GM18505 (cell line): ENCODE measurements at regions not wholly inside any gene's neighbourhood (a gene's known extent, or its start where the extent isn't known, plus 50 kb on each side); places are given as distances from the start of the nearest gene placed in this dataset.

Experiments
- ATAC-seq: cut with Tn5 transposase; IDR thresholded peaks from one replicate; pipeline ENCODE4 v1.9.1; 2021; ENCODE audit not compliant: unreplicated experiment
- POLR2A ChIP-seq: IDR thresholded peaks from 4 replicates; pipeline ENCODE4 v1.6.1; 2011; ENCODE audit warnings: borderline replicate concordance; ENCODE audit not compliant: insufficient read depth, insufficient read length; ENCODE audit errors: extremely low read depth

- no peak for ATAC-seq
- no peak for TF ChIP-seq POLR2A
These were observed 198.0 kb upstream of the SOX11 start for GRCh38 chr2:5494212-5494611.

GRCh38 chr2:5495586-5495985 lies 196.6 kb upstream of the SOX11 start:
- no peak for ATAC-seq

DNA sequence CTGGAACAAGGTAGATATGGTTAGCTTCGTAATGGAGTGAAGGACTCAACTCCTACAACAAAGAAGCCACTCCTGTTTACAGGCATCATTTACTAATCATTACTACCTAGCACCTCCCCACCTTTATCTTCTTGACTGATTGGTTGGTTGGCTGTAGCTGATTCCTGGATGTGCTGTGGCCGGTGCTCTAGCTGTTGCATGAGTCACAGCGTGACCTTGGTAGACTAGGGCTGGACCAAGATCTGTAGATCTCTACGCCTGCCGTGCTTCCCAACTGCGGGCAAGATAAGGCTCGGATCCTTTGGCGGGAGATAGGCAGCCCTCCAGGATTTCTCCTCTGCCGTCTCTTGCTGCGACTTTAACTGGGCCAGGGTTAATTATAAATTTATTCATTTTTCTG lies 194.3 kb upstream of the SOX11 start:
- no peak for ATAC-seq
- no peak for TF ChIP-seq POLR2A

More at GRCh38 chr2:5495586-5495985, 196.6 kb upstream of the SOX11 start:
- TF ChIP-seq POLR2A: no peak

GRCh38 chr2:5501807-5502206 lies 190.4 kb upstream of the SOX11 start:
- no peak for TF ChIP-seq POLR2A
- no peak for ATAC-seq

DNA sequence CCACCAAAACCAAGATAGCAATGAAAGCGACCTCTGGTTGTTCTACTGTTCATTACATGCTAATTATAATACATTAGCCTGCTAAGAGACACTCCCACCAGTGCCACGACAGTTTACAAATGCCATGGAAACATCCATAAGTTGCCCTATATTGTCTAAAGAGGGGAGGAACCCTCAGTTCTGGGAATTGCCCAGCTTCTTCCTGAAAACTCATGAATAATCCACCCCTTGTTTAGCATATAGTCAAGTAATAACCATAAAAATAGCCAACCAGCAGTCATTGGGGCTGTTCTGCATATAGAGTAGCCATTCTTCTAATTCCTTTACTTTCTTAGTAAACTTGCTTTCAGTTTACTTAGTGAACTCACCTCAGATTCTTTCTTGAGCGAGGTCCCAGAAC lies 189.8 kb upstream of the SOX11 start:
- no peak for ATAC-seq
- TF ChIP-seq POLR2A: no peak

DNA sequence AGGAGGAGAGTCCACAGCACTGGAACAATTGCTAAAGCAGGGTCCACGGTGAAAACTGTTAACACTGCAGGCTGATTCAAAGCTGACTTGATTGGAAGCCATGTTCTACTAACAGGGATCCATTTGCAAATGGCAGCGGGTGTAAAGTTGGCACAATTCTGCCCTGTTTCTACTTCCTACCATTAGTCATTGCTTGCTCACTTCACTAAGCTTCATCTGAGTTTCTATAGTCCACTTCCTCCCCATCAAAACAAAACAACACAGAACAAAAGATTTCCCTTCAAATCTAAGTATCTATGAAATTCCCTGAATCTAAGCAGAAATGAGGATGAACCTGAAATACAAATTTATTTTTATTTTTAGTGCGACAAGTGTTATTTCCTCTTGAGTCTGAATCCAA lies 187.4 kb upstream of the SOX11 start:
- no peak for TF ChIP-seq POLR2A
- no peak for ATAC-seq

DNA sequence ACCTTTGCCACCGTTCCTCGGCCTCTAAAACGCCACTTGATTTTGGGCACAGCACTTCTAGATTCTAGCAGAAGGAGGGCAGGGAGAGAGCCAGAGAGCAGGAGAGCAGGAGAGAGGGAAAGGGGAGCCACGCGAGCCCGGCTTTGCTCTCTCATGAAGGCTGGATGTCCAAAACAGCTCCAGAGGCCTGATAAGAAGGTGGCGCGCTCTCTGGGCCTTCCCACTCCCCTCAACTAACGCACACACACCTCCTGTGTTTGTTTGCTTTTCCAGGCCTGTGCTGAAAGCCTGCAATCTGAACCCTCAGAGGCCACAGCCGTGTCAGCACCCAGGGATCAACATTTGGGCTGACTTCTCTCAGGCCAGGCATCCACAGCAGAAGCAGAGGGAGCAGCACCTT lies 184.8 kb upstream of the SOX11 start:
- no peak for ATAC-seq
- no peak for TF ChIP-seq POLR2A

DNA sequence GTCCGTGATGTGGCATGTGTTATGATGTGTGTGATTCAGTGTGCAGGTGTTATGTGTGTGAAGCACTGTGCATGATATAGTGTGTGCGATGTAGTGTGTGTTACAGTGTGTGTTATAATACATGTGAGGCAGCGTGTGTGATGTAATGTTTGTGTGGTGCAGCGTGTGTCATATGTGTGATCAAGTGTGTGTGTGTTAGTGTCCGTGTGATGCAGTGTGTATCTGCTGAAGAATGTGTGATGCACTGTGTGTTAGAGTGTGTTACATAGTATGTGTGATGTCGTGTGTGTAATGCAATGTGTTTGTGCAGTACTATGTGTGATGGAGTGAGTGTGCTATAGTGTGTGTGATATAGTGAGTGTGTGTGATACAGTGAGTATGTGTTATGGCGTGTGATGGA lies 182.8 kb upstream of the SOX11 start:
- TF ChIP-seq POLR2A: no peak
- no peak for ATAC-seq

- ATAC-seq: no peak
- no peak for TF ChIP-seq POLR2A
These were observed 182.1 kb upstream of the SOX11 start for GRCh38 chr2:5510082-5510481.

GRCh38 chr2:5515693-5516092 lies 176.5 kb upstream of the SOX11 start:
- ATAC-seq: no peak
- no peak for TF ChIP-seq POLR2A

DNA sequence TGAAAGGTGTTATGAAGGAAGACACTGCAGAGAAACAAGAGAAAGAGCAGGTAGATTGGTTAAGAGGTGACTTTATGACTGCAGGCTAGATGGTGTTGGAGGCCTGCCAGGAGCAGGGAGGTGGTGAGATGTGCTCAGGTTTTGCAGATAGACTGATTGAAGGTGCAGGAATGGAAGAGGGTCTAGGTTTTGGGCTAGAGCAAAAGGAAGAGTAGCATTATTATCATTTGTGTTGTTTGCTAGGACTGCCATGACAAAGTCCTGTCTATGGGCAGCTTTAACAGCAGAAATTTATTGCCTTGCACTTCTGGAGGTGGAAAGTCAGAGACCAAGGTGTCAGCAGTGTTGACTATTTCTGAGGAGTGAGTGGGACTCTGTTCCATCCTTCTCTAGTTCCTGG lies 172.9 kb upstream of the SOX11 start:
- ATAC-seq: no peak

DNA sequence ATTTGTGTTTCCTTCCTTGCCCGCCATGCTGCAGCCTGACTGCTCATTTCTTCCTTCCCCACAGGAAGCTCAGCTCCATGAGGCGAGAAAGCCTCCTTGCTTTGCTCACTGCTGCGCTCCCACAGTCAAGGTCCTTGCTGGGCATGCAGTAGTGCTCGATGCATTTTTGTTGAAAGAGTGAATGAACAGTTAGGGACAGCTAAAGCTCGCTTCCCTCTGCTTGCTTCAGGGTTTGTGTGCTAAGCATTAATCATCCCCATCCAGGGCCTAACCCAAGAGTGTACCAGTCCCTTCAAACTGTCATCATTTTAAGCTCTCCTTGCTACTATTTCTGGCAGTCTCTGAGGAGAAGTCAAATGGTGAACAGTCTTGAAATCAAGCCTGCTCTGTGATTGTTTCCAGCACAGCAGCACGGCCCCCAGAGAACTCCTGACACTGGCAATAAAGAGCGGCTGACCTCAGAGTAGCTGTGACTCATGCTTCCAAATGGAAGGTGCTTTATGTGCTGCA lies 171.7 kb upstream of the SOX11 start:
- no peak for TF ChIP-seq POLR2A
- ATAC-seq: no peak

More for the DNA sequence above, 172.9 kb upstream of the SOX11 start:
- TF ChIP-seq POLR2A: no peak

- ATAC-seq: no peak
- TF ChIP-seq POLR2A: no peak
These were observed 170.7 kb upstream of the SOX11 start for GRCh38 chr2:5521461-5521860.

DNA sequence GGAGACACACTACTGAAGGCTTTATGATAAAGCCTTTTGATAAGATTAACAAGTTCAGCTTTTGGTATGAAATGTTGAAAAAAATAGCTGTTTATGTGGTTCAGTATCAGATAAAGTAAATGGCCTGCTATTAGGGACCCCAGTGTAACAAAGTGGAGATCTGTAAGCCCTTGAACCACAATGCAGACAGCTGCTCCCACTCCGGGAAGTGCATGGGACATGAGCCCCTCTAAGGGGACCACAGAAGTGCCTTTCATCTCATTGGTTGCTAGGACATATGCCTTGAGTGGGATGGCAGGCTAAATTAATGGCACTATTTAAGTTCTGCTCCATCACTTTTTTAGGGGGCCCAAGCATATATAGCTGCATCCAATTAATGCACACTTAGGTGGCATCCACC lies 167.6 kb upstream of the SOX11 start:
- no peak for TF ChIP-seq POLR2A
- no peak for ATAC-seq

DNA sequence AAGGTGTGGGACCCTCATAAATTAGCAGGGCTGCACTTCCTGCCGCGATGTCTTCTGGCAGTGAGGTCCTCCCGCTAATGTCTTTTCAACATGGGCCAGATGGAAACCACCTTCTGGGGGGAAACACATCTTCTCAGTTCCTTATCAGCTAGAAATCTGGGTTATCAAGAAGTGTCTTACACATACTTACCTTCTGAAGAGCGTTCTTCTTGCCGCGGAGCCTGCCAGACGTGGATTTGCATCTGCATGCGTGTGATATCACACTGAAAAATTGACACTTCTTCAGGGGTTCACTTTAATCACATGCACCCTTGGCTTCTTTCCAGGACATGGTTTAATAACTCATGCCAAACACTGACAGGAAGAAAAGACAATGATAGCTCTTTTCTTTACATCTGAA lies 163.5 kb upstream of the SOX11 start:
- no peak for TF ChIP-seq POLR2A

More for the DNA sequence above, 163.5 kb upstream of the SOX11 start:
- no peak for ATAC-seq
